ENCODE measurements at regions not wholly inside any gene's neighbourhood (a gene's known extent, or its start where the extent isn't known, plus 50 kb on each side); places are given as distances from the start of the nearest gene placed in this dataset.

GRCh38 chr2:123723706-123724105 is 301.4 kb upstream of the CNTNAP5 start:
- no peaks in the 10 kb centered on the region for H3K79me2 ChIP-seq (ENCODE audit: low read depth)
- intact Hi-C loops (cut with micrococcal nuclease; ENCODE audit: unreplicated experiment) = no loop called here
- CTCF ChIA-PET = no interaction called here
- H2AFZ ChIP-seq = no peak overlapping the region
- DNase-seq = no peak
- no peaks in the 10 kb centered on the region for H4K20me1 ChIP-seq (ENCODE audit: insufficient read depth)
- H3K4me2 ChIP-seq = no peak overlapping the region
- H3K27me3 ChIP-seq (ENCODE audit: insufficient read depth, low read depth) = no peaks in the 10 kb centered on the region
- H3K4me3 ChIP-seq = no peak overlapping the region
- H3K9me3 ChIP-seq (ENCODE audit: insufficient read depth, low read depth) = peaks cover 7% of the 10 kb centered on the region
- TF ChIP-seq CTCF (conservative IDR thresholded peaks at IDR 0.05) = no peak
- POLR2A ChIA-PET (ENCODE audit: unreplicated experiment) = no interaction called here
- no TSS peak for BruUV-seq (replicated peaks)
- no peaks in the 10 kb centered on the region for H3K4me1 ChIP-seq (replicated peaks; ENCODE audit: insufficient read depth)
- 0 out of 2 replicates have a peak, but pooled peaks cover 4% of the 10 kb centered on the region for H3F3A ChIP-seq (ENCODE audit: insufficient read depth, low read depth)
- no peak overlapping the region for H3K27ac ChIP-seq
- H3K36me3 ChIP-seq (ENCODE audit: low read depth) = no peaks in the 10 kb centered on the region
- H3K9me2 ChIP-seq (ENCODE audit: insufficient read depth) = no peaks in the 10 kb centered on the region

- Histone ChIP-seq H3K79me2 (ENCODE audit: low read depth) (no peaks in the 10 kb centered on the region), H3K9me3 (ENCODE audit: insufficient read depth, low read depth) (no peaks in the 10 kb centered on the region), H3K27me3 (ENCODE audit: insufficient read depth, low read depth) (no peaks in the 10 kb centered on the region), H4K20me1 (ENCODE audit: insufficient read depth) (no peaks in the 10 kb centered on the region), H3K4me2 (no peak overlapping the region), H3K4me1 (replicated peaks; ENCODE audit: insufficient read depth) (0 out of 2 replicates have a peak, but pooled peaks cover 9% of the 10 kb centered on the region), H3K27ac (no peak overlapping the region), H3F3A (ENCODE audit: insufficient read depth, low read depth) (no peaks in the 10 kb centered on the region), H2AFZ (no peak overlapping the region), H3K4me3 (no peak overlapping the region), H3K9me2 (ENCODE audit: insufficient read depth) (no peaks in the 10 kb centered on the region), H3K36me3 (ENCODE audit: low read depth) (no peaks in the 10 kb centered on the region)
- intact Hi-C loops (cut with micrococcal nuclease; ENCODE audit: unreplicated experiment) = no loop called here
- peak in 1 of 2 experiments; percentile 74 for DNase-seq
- CTCF ChIA-PET = no interaction called here
- TF ChIP-seq EZH2 (IDR thresholded peaks at IDR 0.05; ENCODE audit: low read depth) = no peak
- TF ChIP-seq CTCF (conservative IDR thresholded peaks at IDR 0.05) = no peak
- POLR2A ChIA-PET (ENCODE audit: unreplicated experiment) = interaction anchor here (0.6 kb wide), 1 partner anchor 484 kb away, joined by 4 read pairs; no protein-coding TSS in a partner anchor
- no TSS peak for BruUV-seq (replicated peaks)
These were observed 292.5 kb upstream of the CNTNAP5 start for GRCh38 chr2:123732563-123732962.

- no TSS peak for BruUV-seq (replicated peaks)
- POLR2A ChIA-PET (ENCODE audit: unreplicated experiment) = no interaction called here
- CTCF ChIA-PET = no interaction called here
These were observed 287.7 kb upstream of the CNTNAP5 start for GRCh38 chr2:123737371-123737770.

More at GRCh38 chr2:123737371-123737770, 287.7 kb upstream of the CNTNAP5 start:
- no peak for DNase-seq
- Histone ChIP-seq H3K4me1 (replicated peaks; ENCODE audit: insufficient read depth) (peaks cover 5% of the 10 kb centered on the region; the same call in 1 of the 2 replicates), H4K20me1 (ENCODE audit: insufficient read depth) (no peaks in the 10 kb centered on the region; the same call in 1 of the 2 replicates), H3K27me3 (ENCODE audit: insufficient read depth, low read depth) (no peaks in the 10 kb centered on the region), H3K4me2 (no peak overlapping the region), H3K4me3 (no peak overlapping the region), H3K36me3 (ENCODE audit: low read depth) (no peaks in the 10 kb centered on the region), H2AFZ (no peak overlapping the region), H3K79me2 (ENCODE audit: low read depth) (no peaks in the 10 kb centered on the region), H3K9me3 (ENCODE audit: insufficient read depth, low read depth) (no peaks in the 10 kb centered on the region), H3F3A (ENCODE audit: insufficient read depth, low read depth) (0 out of 2 replicates have a peak, but pooled peaks cover 4% of the 10 kb centered on the region), H3K27ac (no peak overlapping the region), H3K9me2 (ENCODE audit: insufficient read depth) (no peaks in the 10 kb centered on the region)
- no peak for TF ChIP-seq EZH2 (IDR thresholded peaks at IDR 0.05; ENCODE audit: low read depth)
- no peak for TF ChIP-seq CTCF (conservative IDR thresholded peaks at IDR 0.05)
- intact Hi-C loops (cut with micrococcal nuclease; ENCODE audit: unreplicated experiment) = no loop called here

All from PC-9 (cell line).